Uterus (tissue), 3 donors: ENCODE measurements at regions not wholly inside any gene's neighbourhood (a gene's known extent, or its start where the extent isn't known, plus 50 kb on each side); places are given as distances from the start of the nearest gene placed in this dataset.

ENCODE experiments used
- DNase-seq, 2 donors: peaks; one replicate each; pipeline ENCODE4 v3.0.0-alpha.2; 2019 to 2020
- H3K27ac ChIP-seq, 2 donors: fragments of 200-600 bp; sonication (generic); 1 replicate in 1 of 2; 2 replicates in 1 of 2; pipeline ENCODE4 v1.5.1; 2016 to 2018
- H3K27me3 ChIP-seq, 2 donors: fragments of 200-600 bp; sonication (generic); one replicate each; pipeline ENCODE4 v1.5.1; 2018 to 2019; ENCODE audit warnings: control low read depth in 1 of 2
- H3K36me3 ChIP-seq, 2 donors: fragments of 200-600 bp; sonication (generic); one replicate each; pipeline ENCODE4 v1.5.1; 2019; ENCODE audit warnings: control low read depth in 1 of 2
- H3K4me1 ChIP-seq, 2 donors: fragments of 200-600 bp; sonication (generic); one replicate each; pipeline ENCODE4 v1.5.1; 2018 to 2019; ENCODE audit warnings: control low read depth in 1 of 2
- H3K4me3 ChIP-seq, 2 donors: fragments of 200-600 bp; sonication (generic); 1 replicate in 1 of 2; 2 replicates in 1 of 2; pipeline ENCODE4 v1.5.1; 2018 to 2019; ENCODE audit warnings: mild to moderate bottlenecking in 1 of 2
- H3K9me3 ChIP-seq, 2 donors: fragments of 200-600 bp; sonication (generic); one replicate each; pipeline ENCODE4 v1.5.1; 2019; ENCODE audit warnings: control low read depth in 1 of 2
- POLR2A ChIP-seq, 2 donors: fragments of 450-650 bp; IDR thresholded peaks; one replicate each; pipeline ENCODE4 v1.6.1; 2016; ENCODE audit warnings: antibody characterized with exemption in 2 of 2, mild to moderate bottlenecking in 1 of 2, moderate library complexity in 1 of 2
- intact Hi-C: fragments of 100-400 bp; cut with DNase I; formaldehyde crosslinking; loops from one replicate; pipeline ENCODE4 v1.15.1; 2023; ENCODE audit warnings: low total_unique reads
- TF ChIP-seq, protein P1 (sequence below), 4 experiments: fragments of 200-600 bp in 2 of 4; fragments of 450-650 bp in 2 of 4; sonication (generic) in 2 of 4; IDR thresholded peaks; one replicate each; pipeline ENCODE4 v1.5.1; 2016 to 2019; ENCODE audit warnings: antibody characterized with exemption in 4 of 4, mild to moderate bottlenecking in 2 of 4, moderate library complexity in 1 of 4
- donor health status: DM: yes; HTN: yes; CAD: no.

DNA sequence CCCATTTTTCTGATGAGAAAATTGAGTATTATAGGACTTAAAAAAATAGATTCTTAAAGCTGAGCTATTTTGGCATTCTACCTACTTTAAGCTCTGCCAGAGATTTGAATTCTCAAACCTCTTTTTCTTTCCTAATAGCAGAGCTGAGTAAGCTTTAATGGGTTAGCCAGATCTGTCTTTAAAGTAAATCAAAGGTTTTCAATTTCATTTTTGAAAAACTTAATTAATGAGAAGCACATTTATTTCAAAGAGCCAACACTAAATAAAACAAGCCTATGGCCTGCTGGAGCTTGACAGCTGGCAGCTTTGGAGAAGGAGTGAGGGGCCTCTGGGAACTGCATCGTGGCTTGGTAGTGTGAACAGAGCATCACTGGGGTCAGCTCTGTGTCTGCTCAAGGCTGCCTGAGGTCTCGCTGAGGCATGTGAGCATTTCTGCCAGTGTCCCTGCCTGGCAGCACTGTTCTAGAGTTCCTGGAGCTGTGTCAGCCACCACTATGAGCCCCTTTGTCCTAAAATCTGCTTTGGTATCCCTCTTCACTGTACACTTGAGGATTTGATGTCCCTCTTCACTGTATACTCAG, 50.4 kb upstream of the PRSS23 start:
- Histone ChIP-seq H3K27me3 (no peaks in the 10 kb centered on the region), H3K9me3 (no peaks in the 10 kb centered on the region), H3K4me3 (no peak overlapping the region), H3K36me3 (no peaks in the 10 kb centered on the region), H3K27ac (no peak overlapping the region), H3K4me1 (no peaks in the 10 kb centered on the region)
- intact Hi-C loops: no loop called here
- TF ChIP-seq, protein P1, sequence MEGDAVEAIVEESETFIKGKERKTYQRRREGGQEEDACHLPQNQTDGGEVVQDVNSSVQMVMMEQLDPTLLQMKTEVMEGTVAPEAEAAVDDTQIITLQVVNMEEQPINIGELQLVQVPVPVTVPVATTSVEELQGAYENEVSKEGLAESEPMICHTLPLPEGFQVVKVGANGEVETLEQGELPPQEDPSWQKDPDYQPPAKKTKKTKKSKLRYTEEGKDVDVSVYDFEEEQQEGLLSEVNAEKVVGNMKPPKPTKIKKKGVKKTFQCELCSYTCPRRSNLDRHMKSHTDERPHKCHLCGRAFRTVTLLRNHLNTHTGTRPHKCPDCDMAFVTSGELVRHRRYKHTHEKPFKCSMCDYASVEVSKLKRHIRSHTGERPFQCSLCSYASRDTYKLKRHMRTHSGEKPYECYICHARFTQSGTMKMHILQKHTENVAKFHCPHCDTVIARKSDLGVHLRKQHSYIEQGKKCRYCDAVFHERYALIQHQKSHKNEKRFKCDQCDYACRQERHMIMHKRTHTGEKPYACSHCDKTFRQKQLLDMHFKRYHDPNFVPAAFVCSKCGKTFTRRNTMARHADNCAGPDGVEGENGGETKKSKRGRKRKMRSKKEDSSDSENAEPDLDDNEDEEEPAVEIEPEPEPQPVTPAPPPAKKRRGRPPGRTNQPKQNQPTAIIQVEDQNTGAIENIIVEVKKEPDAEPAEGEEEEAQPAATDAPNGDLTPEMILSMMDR (IDR thresholded peaks at IDR 0.05): no peak
- TF ChIP-seq POLR2A (IDR thresholded peaks at IDR 0.05): no peak
- DNase-seq: no peak

DNA sequence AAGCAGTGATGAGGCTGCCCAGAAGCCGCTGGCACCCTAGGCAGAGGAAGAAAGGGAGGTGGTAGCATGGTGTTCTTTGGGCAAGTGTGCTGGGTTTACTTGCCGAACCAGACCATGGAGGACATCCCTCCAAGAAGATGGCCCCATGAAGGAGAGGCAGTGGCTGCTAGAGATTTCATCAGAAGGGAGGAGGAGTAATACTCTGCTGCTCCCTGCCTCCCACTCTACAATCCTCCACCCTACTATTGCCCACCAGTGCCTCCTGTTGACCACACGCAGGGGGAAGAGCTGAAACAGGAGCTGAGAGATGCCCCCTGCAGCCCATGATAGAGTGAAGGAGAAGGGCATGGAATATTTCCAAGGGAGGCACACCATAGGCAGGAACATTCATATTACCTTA, 51.0 kb upstream of the PRSS23 start:
- no peak overlapping the region for H3K27ac ChIP-seq
- intact Hi-C loops: no loop called here
- no peak overlapping the region for H3K4me3 ChIP-seq
- no peak for DNase-seq
- TF ChIP-seq POLR2A (IDR thresholded peaks at IDR 0.05): no peak
- TF ChIP-seq, protein P1 (IDR thresholded peaks at IDR 0.05): no peak
- no peaks in the 10 kb centered on the region for H3K4me1 ChIP-seq
- no peaks in the 10 kb centered on the region for H3K36me3 ChIP-seq
- H3K27me3 ChIP-seq: no peaks in the 10 kb centered on the region
- H3K9me3 ChIP-seq: no peaks in the 10 kb centered on the region

- Histone ChIP-seq H3K4me1 (no peaks in the 10 kb centered on the region), H3K27ac (no peak overlapping the region), H3K9me3 (no peaks in the 10 kb centered on the region), H3K4me3 (no peak overlapping the region), H3K36me3 (no peaks in the 10 kb centered on the region), H3K27me3 (no peaks in the 10 kb centered on the region)
- intact Hi-C loops: no loop called here
- no peak for TF ChIP-seq POLR2A (IDR thresholded peaks at IDR 0.05)
- TF ChIP-seq, protein P1 (IDR thresholded peaks at IDR 0.05): no peak
- DNase-seq: no peak
These were observed 52.0 kb upstream of the PRSS23 start for GRCh38 chr11:86748296-86748695.

DNA sequence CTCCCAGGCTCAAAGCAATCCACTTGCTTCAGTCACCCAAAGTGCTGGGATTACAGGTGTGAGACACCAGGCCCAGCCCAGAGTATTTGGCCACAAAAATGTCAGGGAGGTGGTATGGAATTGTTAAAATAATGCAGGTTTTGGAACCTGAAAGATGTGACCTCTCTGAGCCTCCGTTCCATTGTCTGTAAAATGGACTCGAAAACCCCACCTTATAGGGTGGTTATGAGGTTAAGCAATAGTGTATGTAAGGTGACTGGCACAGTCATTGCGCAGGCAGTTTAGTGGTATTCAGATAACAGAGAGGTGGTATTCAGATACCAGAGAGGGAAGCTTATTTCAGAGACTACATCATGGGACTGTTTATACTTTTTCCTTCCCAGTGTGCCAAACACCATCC, 52.5 kb upstream of the PRSS23 start:
- intact Hi-C loops: no loop called here
- no peak for TF ChIP-seq POLR2A (IDR thresholded peaks at IDR 0.05)
- TF ChIP-seq, protein P1 (IDR thresholded peaks at IDR 0.05): no peak
- no peak overlapping the region for H3K27ac ChIP-seq
- no peaks in the 10 kb centered on the region for H3K36me3 ChIP-seq
- H3K4me3 ChIP-seq: no peak overlapping the region
- no peaks in the 10 kb centered on the region for H3K27me3 ChIP-seq
- DNase-seq: no peak
- no peaks in the 10 kb centered on the region for H3K9me3 ChIP-seq
- no peaks in the 10 kb centered on the region for H3K4me1 ChIP-seq

- Histone ChIP-seq H3K4me1 (no peaks in the 10 kb centered on the region), H3K36me3 (no peaks in the 10 kb centered on the region), H3K27me3 (no peaks in the 10 kb centered on the region), H3K9me3 (no peaks in the 10 kb centered on the region), H3K27ac (no peak overlapping the region), H3K4me3 (no peak overlapping the region)
- intact Hi-C loops: no loop called here
- DNase-seq: no peak
- TF ChIP-seq POLR2A (IDR thresholded peaks at IDR 0.05): no peak
- TF ChIP-seq, protein P1 (IDR thresholded peaks at IDR 0.05): no peak
These were observed 53.8 kb upstream of the PRSS23 start for GRCh38 chr11:86746514-86746913.
